ENCODE measurements at regions not wholly inside any gene's neighbourhood (a gene's known extent, or its start where the extent isn't known, plus 50 kb on each side); places are given as distances from the start of the nearest gene placed in this dataset.

GRCh38 chr1:232518349-232518748, 111.6 kb downstream of the SIPA1L2 start:
- no peak for FAIRE-seq

- no peak for FAIRE-seq
These were observed 112.7 kb downstream of the SIPA1L2 start for GRCh38 chr1:232517204-232517603.

DNA sequence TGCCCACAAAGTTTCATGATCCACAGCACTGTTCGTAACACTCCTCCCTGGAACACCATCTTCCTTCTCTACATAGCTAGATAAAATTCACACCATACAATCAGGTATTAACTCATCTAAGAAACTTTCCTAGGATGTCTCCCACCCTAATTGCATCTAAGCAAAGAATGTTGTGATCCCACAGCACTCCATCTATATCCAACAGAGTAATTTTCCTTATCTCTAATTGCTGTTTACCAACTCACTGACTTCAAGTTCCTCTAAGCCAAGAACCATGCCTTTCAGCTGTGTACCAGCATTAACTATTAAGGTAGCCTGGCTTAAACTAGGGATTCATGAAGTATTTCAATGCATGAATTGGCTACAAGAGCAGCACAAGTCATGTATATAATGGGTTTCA, 114.2 kb downstream of the SIPA1L2 start:
- no peak for FAIRE-seq

DNA sequence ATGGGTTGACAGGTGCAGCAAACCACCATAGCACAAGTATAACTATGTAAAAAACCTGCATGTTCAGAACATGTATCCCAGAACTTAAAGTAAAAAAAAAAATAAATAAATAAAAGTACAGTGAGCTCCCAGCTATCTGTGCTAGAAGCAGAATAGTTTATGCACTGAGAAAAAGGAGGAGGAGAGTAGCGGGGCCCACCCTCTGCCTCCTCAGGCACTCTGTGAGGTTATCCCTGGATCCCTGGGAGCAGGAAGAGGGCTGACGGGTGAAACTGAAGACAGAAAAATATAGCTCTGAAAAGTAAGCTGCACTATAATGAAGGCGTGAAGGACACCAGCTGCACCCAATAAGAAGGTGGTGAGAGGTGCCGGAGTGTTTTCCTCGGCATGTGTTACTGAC, 117.2 kb downstream of the SIPA1L2 start:
- FAIRE-seq: no peak

GRCh38 chr1:232511172-232511571, 118.8 kb downstream of the SIPA1L2 start:
- no peak for FAIRE-seq

GRCh38 chr1:232510367-232511110, 119.4 kb downstream of the SIPA1L2 start:
- FAIRE-seq: no peak

- no peak for FAIRE-seq
These were observed 120.4 kb downstream of the SIPA1L2 start for GRCh38 chr1:232509570-232509969.

GRCh38 chr1:232508130-232508701, 121.7 kb downstream of the SIPA1L2 start:
- FAIRE-seq: no peak

DNA sequence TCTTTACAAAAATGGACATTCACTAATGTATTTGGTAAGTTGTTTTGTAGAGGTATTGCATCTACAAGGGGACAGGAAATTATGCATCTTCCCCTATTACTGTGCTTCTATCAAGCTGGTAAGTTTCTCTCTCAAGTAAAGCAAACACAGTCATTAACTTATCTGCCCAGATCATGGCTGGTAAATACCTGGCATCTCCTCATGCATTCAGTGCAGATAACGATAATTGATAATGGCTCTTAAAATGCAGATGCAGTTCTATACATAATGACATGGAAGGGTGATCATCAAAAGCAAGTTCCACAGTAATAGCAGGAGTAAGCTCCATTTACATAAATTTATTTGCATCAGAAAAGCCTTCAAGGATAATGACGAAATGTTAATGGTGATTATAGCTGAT, 122.4 kb downstream of the SIPA1L2 start:
- FAIRE-seq: no peak

DNA sequence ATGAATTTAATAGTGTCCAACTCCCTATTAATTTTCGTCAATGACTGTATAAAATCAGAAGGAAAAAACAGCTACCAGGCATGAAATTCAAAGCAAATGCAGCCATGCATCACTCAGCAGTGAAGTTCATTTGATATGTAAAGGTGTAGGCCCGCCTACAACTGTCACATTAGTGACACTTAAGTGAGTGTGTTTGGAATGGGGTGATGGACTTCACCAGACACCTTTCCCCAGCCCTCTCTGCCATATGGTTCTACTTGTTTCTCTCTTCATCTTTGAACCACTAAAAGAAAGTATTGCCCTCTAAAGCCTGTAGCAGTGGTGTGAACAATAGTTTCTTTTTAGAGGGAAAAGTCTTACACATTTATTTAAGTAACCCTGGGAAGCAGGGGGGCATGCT, 124.0 kb downstream of the SIPA1L2 start:
- no peak for FAIRE-seq

- no peak for FAIRE-seq
These were observed 125.3 kb downstream of the SIPA1L2 start for GRCh38 chr1:232504651-232505050.

GRCh38 chr1:232503497-232503896, 126.4 kb downstream of the SIPA1L2 start:
- no peak for FAIRE-seq

DNA sequence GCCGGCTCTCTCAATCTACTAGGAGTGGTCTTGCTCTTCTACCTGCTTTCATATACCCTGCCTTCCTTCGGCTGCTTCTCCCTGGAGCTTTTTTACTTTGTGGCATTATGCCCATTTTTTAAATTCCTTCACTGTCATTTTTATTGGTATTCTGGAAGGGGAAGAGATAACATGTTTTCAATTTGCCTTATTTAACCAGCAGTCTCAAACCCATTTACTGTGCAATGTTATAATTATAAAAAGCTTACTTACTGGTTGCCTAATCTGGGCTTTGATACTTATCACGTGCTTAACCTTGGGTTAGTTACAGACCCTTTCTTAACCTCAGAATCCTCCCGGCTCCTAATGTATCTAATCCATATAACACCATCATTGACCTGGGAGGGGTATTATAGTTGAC, 128.1 kb downstream of the SIPA1L2 start:
- no peak for FAIRE-seq

- FAIRE-seq: no peak
These were observed 130.7 kb downstream of the SIPA1L2 start for GRCh38 chr1:232499188-232499587.

DNA sequence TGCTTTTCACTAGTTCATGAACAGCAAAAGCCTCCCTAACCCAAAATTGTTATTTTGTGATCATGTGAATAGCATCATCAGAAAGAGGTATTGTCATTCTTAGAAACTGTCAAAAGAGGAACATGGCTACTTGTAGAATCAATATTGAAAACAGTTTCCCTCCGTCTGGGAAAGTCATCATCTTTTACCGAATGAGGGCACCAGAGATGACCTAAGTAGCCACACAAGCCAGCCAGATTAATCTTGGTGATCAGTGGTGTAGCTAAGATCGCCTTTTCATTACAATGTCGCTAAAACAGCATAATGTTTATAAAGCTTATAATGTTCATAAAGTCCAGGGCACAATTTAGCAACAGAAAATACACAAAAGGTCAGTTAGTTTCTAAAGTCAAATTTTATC, 136.1 kb downstream of the SIPA1L2 start:
- FAIRE-seq: no peak

- FAIRE-seq: no peak
These were observed 140.7 kb downstream of the SIPA1L2 start for GRCh38 chr1:232489256-232489655.

GRCh38 chr1:232487236-232487635, 142.7 kb downstream of the SIPA1L2 start:
- no peak for FAIRE-seq

- no peak for FAIRE-seq
These were observed 143.3 kb downstream of the SIPA1L2 start for GRCh38 chr1:232486454-232487207.

DNA sequence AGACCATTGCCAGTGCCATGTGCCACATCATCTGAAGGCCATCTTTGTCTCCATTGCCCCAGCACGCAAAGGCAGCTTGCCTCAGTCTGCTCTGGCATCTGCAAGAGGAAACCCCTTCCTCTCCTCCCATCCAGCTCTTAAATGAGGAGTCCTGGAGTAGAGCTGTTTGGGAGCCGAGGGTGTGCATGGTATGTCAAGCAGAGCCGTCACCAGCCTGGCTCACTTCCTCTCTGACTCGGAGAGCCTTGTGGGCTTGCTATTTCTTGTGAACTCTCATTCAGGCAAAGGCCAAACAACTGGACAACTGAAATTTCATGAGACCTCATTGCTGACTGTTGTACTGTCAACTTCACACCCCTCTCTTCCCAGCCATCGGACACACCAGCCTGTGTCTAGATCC, 143.9 kb downstream of the SIPA1L2 start:
- FAIRE-seq: no peak

DNA sequence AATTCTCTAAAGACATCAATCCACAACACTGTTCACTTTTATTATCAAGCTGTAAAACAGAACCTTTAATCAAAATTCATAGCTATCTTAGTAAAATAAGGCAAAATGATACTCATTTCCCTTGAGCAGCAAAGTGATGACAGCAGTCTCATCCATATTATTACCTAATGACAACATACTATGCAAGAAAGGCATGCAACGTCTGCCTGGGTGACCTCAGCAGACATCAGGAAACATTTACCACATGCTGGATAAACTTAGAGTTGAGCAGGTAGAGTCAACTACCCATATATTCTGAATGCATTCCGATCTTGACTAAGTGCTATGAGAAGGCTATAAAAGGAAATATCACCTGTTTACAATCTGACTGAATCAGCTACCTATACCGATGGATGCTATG, 145.1 kb downstream of the SIPA1L2 start:
- FAIRE-seq: no peak

- FAIRE-seq: no peak
These were observed 146.1 kb downstream of the SIPA1L2 start for GRCh38 chr1:232483826-232484225.

GRCh38 chr1:232481091-232481490, 148.8 kb downstream of the SIPA1L2 start:
- FAIRE-seq: no peak

DNA sequence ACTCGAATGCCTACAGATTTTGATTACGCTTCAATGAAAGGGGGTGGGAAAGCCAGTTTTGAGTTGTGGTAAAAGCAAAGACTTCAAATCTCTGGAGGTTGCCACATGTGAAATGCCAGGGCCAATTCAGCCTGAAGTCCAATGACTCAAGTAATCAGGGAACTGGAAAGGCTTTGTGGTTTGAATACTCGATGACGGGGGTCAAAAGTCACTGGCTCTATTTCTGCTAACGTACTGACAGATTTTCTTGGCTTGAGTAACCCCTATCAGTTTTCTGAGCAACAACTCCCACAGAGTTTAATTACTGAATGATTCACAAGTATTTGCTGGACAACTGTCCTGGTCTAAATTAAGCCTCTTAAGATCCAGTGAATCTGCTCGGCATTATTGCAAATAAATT, 152.2 kb downstream of the SIPA1L2 start:
- no peak for FAIRE-seq

GRCh38 chr1:232476538-232476950, 153.4 kb downstream of the SIPA1L2 start:
- no peak for FAIRE-seq

Data from TTC549 (cell line).